ENCODE measurements at regions not wholly inside any gene's neighbourhood (a gene's known extent, or its start where the extent isn't known, plus 50 kb on each side); places are given as distances from the start of the nearest gene placed in this dataset.

DNA sequence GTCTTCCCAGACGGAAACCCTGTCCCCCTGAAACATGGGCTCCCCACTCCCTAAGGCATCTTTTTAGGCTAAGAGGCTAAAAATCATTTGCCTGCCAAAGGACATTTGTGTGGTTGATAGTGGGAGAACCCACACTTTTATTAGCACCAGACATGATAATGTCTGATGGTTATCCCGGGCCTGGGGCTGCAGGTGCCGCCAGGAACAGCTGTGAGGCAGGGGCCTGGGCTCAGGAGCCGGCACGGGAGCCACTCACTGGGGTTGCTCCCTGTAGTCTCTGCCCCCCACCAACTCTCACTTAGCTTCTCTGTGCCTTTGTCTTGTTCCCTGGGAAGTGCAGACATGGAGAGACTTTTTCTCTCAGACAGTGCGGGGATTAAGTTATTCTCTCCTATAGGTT is 193.6 kb downstream of the GLRX3 start:
- Mint-ChIP-seq H3K9me3 (peaks cover 7 to 19% of the 10 kb centered on the region in 2 donors), H3K27ac (no peak overlapping the region), H3K27me3 (no peaks in the 10 kb centered on the region), H3K4me3 (no peak overlapping the region), H3K4me1 (no peaks in the 10 kb centered on the region)
- DNase-seq: no peak
- ATAC-seq: no peak

DNA sequence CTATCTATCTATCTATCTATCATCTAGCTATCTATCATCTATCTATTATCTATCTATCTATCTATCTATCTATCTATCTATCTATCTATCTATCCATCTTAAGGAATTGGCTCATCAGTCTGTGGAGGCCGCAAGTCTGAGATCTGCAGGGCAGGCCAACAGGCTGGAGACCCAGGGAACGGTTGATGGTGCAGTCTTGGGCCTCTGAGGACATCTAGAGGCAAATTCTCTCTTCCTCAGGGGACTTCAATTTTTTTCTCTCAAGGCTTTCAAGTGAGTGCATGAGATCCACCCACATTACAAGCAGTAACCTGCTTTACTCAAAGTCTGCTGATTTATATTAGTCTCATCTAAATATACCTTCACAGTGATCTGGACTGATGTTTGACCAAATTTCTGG is 197.0 kb downstream of the GLRX3 start:
- Mint-ChIP-seq H3K27ac (no peak overlapping the region), H3K4me1 (no peaks in the 10 kb centered on the region), H3K27me3 (no peaks in the 10 kb centered on the region), H3K9me3 (peaks cover 0 to 7% of the 10 kb centered on the region in 2 donors), H3K4me3 (no peak overlapping the region)
- ATAC-seq (no peak), DNase-seq (no peak)

DNA sequence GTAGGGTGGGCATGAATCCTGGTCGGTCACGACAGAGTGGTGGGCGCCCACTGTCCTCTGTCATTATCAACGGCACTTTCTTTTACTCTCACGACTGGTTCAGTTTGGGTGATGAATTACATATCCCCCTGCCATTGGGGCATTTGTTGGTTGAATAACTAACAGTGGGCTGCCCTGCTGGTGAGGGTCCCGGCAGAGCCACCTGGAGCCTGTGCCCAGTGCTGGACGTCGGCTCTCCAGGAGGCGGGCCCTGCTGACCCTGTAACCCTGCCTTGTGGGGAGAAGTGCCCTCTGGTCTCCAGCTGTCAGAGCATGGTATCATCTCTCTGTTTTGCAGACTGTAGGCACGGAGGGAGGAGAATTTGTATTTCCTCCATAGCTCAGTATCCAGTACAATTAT is 199.1 kb downstream of the GLRX3 start:
- no peak overlapping the region for H3K27ac Mint-ChIP-seq
- DNase-seq: no peak
- H3K9me3 Mint-ChIP-seq: no peaks in the 10 kb centered on the region
- H3K4me3 Mint-ChIP-seq: no peak overlapping the region
- no peak for ATAC-seq
- H3K4me1 Mint-ChIP-seq: no peaks in the 10 kb centered on the region
- no peaks in the 10 kb centered on the region for H3K27me3 Mint-ChIP-seq

DNA sequence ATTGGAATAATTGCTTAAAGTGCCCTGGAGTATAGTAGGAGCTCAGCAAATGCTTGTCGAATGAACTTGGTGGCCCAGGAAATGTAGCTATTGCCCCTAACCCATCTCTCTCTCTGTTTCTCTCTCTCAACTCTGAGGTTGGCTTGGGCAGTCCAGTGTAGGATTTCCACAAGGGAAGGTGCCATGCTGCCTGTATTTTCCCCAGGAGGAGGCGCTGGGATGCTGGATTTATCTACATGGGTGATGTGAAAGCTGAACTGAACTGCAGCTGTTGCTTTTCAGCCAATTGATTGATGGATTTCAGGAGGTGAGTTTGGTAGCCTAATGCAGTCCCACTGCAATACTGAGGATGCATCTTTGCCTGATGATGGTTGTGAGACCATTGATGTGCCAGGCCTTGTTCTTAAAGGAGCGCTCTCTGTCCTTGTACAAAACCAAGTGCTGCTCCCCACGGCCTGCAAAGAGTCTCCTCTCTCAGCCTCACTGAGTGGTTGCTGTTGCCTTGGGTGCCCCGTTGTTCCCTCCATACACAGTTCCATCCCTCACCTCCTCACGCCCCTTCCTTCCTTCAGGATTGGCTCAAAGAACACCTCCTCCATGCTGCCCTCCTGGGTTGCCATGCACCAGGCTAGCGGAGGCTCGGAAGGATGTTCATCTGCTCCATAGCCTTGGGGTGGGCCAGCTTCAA is 200.6 kb downstream of the GLRX3 start:
- Mint-ChIP-seq H3K9me3 (no peaks in the 10 kb centered on the region), H3K27me3 (peaks cover 13% of the 10 kb centered on the region), H3K4me3 (no peak overlapping the region), H3K4me1 (no peaks in the 10 kb centered on the region), H3K27ac (no peak overlapping the region)
- DNase-seq: no peak
- ATAC-seq: no peak

DNA sequence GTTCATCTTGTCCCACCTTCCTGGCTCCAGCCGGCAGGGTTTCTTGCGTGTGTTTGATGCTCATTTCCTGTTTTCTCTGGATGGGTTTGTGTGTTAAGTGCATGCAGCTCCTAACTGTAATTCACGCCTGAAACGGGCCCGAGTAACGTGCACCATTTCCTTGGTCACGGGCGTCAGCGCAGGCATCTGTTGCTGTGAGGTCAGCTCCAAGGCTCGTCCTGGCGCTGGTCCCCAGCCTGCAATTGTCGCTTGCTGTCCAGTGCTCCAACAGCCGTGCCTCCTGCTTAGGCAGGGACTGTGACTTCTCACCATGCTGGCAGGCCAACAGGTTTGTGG is 201.1 kb downstream of the GLRX3 start:
- Mint-ChIP-seq H3K27me3 (peaks cover 15% of the 10 kb centered on the region), H3K4me3 (no peak overlapping the region), H3K9me3 (no peaks in the 10 kb centered on the region), H3K27ac (peak overlapping the region in 1 of 2 donors; percentile 48), H3K4me1 (no peaks in the 10 kb centered on the region)
- DNase-seq (no peak), ATAC-seq (no peak)

DNA sequence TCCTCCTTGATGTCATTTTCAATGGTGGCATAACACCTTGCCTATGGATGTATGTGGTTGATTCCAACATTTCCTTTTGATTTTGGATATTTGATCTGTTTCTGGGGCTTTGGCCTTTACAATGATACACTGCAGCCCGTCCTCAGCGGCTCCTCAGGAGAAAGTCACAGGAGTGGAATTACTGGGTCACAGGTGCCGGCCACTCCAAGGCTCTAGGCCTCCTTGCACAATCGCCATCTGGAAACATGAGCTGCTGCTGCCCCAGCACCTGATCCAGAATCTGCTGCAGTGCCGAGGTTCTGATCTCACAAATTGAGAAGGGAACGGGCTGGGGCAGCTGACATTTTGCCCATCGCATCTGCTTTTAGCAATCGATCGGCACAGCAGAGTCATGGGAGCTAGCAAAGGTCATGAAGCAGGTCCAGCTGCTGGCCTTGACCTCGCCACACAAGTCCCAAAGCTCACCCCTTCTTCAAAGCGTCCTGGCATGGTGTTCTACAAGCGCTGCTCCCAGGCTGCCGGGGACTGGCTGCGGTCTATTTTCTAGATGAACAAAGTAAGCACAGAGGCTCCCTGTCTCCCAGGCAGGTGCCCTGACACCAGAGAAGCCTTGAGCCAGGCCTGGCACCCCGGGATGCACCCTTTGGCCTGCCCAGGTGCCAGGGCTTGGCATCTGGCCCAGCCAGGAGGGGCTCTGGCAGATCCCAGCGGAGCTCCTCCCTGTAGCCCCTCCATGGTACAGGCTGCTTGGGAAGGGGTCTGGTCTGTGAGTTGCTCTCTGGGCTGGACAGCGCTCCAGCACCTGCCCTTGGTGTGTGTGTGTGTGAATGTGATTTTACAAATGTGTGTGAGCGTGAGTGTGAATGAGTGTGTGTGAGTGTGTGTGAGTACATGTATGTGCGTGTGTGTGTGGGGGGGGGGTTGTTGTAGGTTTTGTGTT is 201.8 kb downstream of the GLRX3 start:
- no peak for ATAC-seq
- H3K4me3 Mint-ChIP-seq: no peak overlapping the region
- no peaks in the 10 kb centered on the region for H3K9me3 Mint-ChIP-seq
- H3K27ac Mint-ChIP-seq: peak overlapping the region in 1 of 2 donors; percentile 48
- H3K27me3 Mint-ChIP-seq: peaks cover 15% of the 10 kb centered on the region
- DNase-seq: no peak
- H3K4me1 Mint-ChIP-seq: no peaks in the 10 kb centered on the region

DNA sequence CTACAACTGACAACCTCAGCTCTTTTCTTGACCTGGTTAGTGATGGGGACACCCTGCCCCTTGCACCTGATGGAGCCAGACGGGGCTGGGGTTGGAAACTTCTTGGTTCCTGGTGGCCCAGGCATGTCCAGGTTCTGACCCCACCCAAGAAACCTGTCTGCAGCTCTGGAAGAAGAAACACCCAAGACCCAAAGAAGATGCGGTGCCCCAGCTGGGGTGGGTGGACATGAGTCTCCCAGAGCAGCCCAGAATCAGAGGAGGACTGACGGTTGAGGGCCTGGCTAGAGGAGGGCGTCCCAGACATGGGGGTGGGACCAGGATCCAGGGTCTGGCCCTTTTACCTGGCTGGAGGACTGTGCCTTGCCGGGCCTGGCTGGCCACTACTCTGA is 202.4 kb downstream of the GLRX3 start:
- Mint-ChIP-seq H3K27me3 (peaks cover 15% of the 10 kb centered on the region), H3K4me3 (no peak overlapping the region), H3K27ac (no peak overlapping the region), H3K4me1 (no peaks in the 10 kb centered on the region), H3K9me3 (no peaks in the 10 kb centered on the region)
- ATAC-seq (no peak), DNase-seq (no peak)

DNA sequence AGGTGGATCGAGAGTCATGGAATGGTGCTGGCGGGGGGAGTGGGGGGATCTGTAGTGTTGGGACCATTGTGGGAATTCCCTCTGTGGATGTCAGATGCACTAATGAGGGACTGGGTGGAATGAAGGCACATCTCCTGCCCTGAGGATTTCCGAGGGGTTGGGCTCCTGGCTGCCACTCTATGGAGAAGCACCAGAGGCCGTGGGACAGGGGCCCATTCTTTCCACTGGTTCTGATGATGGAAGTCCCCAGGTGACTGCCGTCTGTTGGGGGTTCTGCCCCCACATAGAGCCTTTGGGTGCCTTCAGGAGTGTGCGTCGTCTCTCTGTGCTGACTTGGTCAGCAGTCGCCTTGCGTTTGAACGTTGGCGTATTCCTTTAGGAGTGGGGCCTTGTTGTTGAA is 202.9 kb downstream of the GLRX3 start:
- DNase-seq (no peak), ATAC-seq (no peak)
- Mint-ChIP-seq H3K4me3 (no peak overlapping the region), H3K9me3 (no peaks in the 10 kb centered on the region), H3K27ac (no peak overlapping the region), H3K4me1 (no peaks in the 10 kb centered on the region), H3K27me3 (peaks cover 15% of the 10 kb centered on the region)

DNA sequence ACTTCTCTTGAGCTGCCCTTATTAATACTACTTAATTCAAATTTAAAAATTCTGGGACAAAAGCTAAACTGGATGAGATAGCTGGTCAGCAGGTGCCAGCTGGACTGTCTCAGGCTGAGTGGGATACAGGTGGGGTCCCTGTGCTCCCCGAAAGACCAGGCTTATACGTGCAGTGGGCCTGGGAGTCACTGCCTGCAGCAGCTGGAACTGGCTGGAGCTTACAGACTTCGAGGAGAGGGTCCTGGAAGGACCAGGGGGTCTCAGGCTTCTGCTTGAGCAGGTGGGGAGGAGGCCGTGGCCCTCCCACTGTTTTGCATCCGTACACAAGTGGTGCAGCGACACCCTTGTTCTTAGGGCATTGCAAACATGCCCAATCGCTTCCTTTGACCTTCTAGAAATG is 203.7 kb downstream of the GLRX3 start:
- ATAC-seq (no peak), DNase-seq (no peak)
- H3K9me3 Mint-ChIP-seq: no peaks in the 10 kb centered on the region
- H3K27me3 Mint-ChIP-seq: peaks cover 15% of the 10 kb centered on the region
- no peak overlapping the region for H3K4me3 Mint-ChIP-seq
- no peaks in the 10 kb centered on the region for H3K4me1 Mint-ChIP-seq
- H3K27ac Mint-ChIP-seq: no peak overlapping the region

DNA sequence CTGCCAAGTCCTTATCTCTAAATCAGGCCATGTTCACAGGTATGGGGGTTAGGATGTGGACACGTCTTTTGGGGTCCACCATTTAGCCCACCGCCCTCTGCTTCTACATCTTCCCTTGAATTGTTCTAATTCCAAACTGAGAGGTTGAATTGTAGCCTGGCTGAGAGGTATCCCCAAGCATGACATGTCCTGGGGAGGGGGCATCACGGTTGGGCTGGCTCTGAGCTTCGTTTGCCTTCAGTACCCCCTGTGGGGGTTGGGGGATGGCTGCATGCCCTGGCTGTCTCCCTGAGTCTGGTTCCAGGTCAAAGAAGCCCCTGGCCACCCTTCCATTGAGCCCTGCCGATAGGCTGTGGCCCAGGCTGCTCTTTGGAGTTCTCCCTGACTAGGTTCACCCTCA is 204.6 kb downstream of the GLRX3 start:
- Mint-ChIP-seq H3K27me3 (peaks cover 15% of the 10 kb centered on the region), H3K9me3 (no peaks in the 10 kb centered on the region), H3K27ac (no peak overlapping the region), H3K4me1 (no peaks in the 10 kb centered on the region), H3K4me3 (no peak overlapping the region)
- DNase-seq (no peak), ATAC-seq (no peak)

DNA sequence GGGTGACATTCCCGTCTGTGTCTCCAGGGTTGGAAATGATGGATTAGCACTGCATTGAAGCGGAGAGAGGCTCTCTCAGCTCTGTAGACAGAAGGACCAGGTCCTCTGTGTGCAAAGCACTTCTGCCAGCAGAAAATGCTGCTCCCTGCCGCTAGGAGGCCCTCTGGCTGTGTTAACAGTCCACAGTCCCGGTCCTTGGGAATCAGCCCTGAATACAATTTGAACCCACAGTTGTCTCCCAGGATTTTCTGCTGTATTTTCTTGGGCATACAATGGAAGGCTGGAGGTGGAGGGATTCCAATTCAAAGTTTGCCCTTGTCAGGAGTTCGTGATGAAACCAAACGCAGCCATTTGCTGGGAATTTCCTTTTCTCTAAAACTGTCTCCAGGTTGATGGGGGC is 205.2 kb downstream of the GLRX3 start:
- DNase-seq (no peak), ATAC-seq (no peak)
- Mint-ChIP-seq H3K27me3 (peaks cover 15% of the 10 kb centered on the region), H3K4me3 (no peak overlapping the region), H3K9me3 (no peaks in the 10 kb centered on the region), H3K27ac (no peak overlapping the region), H3K4me1 (no peaks in the 10 kb centered on the region)

DNA sequence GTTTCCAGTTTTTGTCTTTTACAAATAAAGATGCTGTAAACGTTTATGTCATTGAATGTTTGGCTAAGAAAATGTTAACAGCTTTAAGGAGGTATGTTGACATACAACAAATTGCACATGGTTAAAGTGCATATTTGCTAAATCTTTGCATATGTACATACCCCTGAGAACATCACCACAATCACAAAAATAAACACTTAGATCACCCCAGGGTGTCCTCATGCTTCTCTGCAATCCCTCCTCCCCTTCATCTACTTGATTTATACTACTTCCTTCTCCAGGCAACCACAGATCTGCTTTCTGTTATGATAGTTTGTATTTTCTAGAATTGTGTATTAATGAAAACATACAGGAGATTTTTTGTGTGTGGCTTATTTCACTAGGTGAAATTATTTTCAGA is 209.5 kb downstream of the GLRX3 start:
- Mint-ChIP-seq H3K27me3 (peaks cover 12% of the 10 kb centered on the region), H3K4me3 (no peak overlapping the region), H3K9me3 (peaks cover 0 to 23% of the 10 kb centered on the region in 2 donors), H3K27ac (no peak overlapping the region), H3K4me1 (no peaks in the 10 kb centered on the region)
- ATAC-seq: no peak
- no peak for DNase-seq

DNA sequence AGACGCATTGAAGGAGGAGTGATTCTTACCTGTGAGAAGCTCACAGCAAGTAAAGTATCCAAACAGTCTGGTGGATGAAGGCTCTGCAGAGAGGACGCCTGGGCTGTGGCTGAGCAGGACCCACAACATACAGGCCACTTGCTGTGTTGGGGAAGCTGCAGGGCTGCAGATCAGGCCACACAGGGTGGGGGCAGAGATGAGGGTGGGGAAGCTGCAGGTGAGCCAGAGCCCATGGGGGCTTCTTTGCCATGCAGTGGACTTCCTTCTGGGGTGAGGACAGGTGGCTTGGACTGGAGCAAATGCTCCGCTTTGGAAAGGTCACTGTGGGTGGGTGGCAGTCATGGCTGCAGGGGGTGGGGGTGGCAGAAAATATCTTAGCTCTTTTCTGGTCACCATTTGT is 214.8 kb downstream of the GLRX3 start:
- H3K4me1 Mint-ChIP-seq: no peaks in the 10 kb centered on the region
- no peak overlapping the region for H3K4me3 Mint-ChIP-seq
- DNase-seq: no peak
- peaks cover 0 to 32% of the 10 kb centered on the region in 2 donors for H3K9me3 Mint-ChIP-seq
- no peak for ATAC-seq
- no peaks in the 10 kb centered on the region for H3K27me3 Mint-ChIP-seq
- no peak overlapping the region for H3K27ac Mint-ChIP-seq

DNA sequence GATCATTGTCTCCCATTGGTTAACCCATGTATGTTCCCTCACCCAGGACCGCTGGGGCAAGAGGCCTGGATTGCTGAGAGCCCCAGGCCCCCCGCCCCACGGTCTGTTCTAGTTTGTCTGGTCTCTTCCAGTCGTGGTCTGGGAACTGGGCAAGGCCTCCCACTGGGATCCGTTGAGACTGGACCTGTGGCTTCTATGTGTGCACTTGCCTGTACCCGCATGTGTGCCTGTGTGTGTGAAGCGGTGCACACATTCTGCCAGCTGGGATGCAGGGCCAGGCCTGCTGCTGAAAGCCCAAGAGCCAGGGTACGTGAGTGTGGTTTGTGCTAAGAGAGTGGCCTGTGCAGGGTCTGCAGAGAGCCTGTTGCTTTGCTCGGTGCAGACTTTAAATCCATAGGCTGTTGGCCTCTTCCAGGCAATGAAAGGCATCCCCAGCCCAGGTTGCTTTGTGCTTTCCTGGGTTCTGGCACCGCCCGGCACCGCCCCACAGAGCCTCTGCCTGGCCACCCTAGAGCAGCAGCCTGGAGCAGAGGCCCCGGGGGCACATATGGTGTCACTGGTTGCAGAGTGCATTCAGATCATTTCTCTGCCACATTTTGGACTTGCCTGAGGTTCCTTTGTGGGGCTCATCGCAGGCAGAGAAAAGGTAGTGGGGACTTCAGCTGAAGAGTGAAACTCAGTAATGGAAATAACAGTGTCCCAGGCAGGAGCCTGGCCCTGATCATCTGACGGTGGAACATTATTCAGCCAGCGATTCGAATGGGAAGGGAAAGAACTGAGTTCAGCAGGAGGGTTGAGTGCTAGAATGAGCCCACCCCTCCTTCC is 215.5 kb downstream of the GLRX3 start:
- no peaks in the 10 kb centered on the region for H3K4me1 Mint-ChIP-seq
- H3K9me3 Mint-ChIP-seq: peaks cover 0 to 30% of the 10 kb centered on the region in 2 donors
- no peak overlapping the region for H3K27ac Mint-ChIP-seq
- no peak for ATAC-seq
- no peaks in the 10 kb centered on the region for H3K27me3 Mint-ChIP-seq
- no peak overlapping the region for H3K4me3 Mint-ChIP-seq
- DNase-seq: no peak

DNA sequence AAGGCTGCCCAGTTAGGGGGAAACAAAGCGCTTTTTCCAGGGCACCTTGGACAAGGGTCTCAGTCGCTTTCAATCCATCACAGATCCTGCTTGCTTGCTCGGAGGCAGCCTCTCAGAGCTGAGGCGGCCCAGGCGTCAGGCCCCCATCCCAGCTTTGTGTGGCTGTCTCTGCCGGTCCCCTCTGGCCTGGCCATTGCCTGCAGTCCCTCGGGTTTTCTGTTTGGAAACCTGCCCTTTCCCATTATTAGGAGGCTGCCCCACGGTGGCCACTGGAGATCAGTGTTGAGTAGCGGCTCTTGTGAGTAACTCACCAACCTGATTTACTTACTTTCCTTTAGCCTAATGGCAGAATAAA is 216.1 kb downstream of the GLRX3 start:
- DNase-seq (no peak), ATAC-seq (no peak)
- peaks cover 0 to 26% of the 10 kb centered on the region in 2 donors for H3K9me3 Mint-ChIP-seq
- H3K27me3 Mint-ChIP-seq: no peaks in the 10 kb centered on the region
- no peak overlapping the region for H3K4me3 Mint-ChIP-seq
- no peak overlapping the region for H3K27ac Mint-ChIP-seq
- H3K4me1 Mint-ChIP-seq: no peaks in the 10 kb centered on the region
